ENCODE measurements at regions not wholly inside any gene's neighbourhood (a gene's known extent, or its start where the extent isn't known, plus 50 kb on each side); places are given as distances from the start of the nearest gene placed in this dataset.

DNA sequence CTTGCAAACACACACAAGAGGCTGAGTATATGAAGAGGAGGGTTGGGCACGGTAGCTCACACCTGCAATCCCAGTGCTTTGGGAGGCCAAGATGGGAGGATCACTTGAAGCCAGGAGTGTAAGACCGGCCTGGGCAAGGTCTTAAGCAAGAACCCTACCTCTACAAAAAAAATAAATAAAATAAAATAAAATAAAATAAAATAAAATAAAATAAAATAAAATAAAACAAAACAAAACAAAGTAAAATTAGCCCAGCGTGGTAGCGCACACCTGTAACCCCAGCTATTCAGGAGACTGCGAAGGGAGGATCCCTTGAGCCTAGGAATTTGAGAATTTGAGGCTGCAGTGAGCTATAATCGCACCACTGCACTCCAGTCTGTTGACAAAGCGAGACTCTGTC lies 337.9 kb downstream of the SHANK2 start:
- DNase-seq = no peak

DNA sequence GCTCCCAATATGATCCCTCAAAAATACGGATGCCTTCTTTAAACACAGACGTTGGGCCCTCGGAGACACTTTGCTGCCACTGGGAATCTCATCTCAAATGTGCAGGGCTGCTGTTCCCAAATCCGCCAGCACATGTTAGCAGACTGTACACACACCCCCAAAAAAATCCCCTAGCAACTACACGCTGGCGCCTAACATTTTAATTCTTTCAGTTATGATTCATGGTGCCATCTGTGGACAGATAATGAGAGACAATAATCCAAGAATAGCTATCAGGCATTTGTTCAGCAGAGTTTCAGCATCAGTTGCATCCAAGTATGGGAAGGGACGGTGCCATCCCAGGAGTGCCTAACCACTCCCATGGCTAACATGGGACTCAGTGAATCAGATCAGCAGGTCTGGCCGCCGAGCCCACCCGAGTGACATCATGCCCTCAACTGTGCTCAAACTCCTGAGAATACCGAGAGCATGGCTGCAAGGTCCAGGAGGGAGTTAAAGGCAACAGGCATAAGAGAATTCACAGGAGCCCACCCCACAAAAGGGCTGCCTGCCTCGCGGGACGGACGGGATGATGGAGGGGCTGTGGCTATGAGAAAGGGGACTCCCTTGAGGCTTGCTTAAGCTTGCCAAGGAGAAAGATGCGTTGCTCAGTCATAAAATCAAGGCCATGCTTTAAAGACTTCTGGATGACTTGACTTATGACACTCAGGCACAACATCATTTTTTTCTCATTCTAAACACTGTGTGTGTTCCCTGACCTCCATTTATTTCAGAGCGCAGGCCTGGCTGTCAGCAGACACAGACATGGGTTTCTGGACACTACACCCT lies 337.0 kb downstream of the SHANK2 start:
- DNase-seq = no peak

DNA sequence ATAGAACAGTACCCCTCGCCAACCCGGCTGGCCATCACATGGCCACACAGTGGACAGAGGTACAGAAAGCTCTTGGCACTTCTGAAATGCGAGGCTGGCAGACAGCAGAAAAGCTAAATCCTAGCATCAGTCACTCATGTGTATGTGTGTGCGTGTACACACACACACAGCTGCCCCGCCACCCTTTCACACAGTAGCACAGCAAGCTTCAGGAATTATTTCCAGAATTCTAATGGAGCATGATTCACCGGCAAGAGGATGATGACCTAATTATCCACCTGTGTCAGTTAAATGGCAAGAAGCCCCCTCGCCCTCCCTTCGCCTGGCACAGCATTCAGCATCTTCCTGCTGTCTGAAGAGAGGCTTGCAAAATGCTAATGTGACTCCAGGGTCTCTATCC lies 336.0 kb downstream of the SHANK2 start:
- no peak for DNase-seq

DNA sequence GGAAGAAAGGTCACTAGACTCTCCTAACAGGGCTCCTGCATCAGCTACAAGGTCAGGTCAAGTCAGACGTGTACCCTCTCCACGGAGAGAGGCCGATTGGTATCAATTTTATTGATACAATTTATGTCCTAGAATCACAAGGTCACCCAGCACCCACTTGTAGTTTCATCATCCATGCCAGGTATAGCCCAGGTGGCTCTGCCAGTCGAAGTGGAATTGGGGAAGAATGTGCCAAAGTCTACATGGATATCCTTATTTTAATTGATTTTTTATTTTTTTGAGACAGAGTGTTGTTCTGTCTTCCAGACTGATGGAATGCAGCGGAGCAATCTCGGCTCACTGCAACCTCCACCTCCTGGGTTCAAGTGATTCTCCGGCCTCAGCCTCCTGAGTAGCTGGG lies 334.1 kb downstream of the SHANK2 start:
- no peak for DNase-seq

DNA sequence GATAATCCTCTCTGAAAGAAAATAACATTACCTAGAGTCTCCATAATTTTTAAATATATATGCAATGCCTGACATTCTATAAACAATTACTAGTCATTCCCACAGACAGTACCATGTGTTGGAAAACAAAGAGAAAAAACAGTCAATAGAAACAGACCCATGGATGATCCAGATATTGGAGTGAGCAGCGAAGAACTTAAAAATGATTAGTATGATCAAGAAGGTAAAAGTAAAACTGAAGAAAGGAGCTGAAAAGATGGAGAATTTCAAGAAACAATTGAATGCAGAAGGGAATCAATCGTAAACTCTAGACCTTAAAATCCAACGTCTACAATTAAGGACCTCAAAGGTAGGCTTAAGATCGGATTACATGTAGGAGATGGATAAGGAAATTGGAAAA lies 330.6 kb downstream of the SHANK2 start:
- no peak for DNase-seq

DNA sequence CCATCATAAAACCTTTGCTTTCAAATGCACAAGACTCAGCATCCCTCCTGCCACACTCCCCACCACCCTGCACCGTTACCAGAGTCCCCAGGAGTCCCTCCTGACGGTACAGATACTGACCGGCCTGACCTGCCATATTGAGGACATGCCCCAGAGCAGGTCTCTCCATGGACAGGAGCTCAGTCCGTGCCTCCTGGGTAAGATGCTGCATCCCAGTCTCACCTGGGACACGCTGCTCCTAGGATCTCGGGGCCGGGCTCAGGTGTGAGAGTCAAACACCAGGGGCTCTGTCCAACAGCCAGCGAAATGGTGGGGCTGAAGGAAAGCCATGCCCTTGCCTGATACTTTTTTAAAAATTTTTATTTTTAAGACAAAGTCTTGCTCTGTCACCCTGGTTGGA lies 328.3 kb downstream of the SHANK2 start:
- no peak for DNase-seq

DNA sequence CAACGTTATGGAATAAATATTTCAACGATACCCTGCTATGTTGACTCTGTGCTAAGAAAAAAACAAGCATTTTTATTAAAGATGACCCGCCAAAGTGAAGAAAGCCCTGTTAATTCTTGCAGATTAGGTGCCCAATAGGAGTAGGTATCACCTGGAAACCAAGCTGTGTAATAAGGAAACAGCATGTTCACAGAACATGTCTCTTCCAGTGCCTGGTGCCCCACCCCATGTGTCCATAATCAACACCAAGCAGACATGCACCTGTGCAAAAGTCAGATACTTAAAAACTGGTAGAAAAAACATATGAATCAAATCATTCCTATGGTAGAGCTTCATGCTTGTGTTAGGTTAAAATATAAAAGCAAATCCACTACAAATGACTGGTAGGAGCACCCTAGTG lies 327.1 kb downstream of the SHANK2 start:
- no peak for DNase-seq

DNA sequence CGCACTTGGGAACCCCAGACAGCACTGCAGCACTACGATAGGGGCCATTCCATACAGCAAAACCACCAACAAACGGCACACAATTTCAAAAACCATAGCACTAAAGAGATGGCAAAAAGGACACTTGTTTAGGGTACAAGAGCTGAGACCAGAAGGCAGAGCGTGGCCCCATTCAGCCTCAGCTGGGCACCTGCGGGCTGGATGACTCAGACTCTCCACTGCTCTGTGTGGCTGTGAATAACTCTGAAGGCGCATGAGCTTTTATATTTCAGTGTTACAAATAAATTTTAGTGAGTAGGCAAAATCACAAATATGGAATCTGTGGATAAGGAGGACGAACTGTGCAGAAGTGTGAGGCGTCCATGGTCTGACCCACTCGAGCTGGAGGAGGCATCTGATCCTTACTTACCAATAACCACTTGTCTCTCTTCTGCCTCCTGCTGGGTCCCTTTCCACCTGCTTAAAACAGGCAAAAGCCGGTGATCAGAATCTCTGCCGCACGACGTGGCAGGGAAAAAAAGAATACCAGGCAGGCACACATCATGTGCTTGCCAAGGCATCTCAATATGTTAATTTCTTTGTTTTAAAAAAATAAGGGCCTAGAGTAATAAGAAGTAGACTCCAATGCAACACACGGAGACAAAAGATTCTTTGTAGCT lies 325.7 kb downstream of the SHANK2 start:
- no peak for DNase-seq

DNA sequence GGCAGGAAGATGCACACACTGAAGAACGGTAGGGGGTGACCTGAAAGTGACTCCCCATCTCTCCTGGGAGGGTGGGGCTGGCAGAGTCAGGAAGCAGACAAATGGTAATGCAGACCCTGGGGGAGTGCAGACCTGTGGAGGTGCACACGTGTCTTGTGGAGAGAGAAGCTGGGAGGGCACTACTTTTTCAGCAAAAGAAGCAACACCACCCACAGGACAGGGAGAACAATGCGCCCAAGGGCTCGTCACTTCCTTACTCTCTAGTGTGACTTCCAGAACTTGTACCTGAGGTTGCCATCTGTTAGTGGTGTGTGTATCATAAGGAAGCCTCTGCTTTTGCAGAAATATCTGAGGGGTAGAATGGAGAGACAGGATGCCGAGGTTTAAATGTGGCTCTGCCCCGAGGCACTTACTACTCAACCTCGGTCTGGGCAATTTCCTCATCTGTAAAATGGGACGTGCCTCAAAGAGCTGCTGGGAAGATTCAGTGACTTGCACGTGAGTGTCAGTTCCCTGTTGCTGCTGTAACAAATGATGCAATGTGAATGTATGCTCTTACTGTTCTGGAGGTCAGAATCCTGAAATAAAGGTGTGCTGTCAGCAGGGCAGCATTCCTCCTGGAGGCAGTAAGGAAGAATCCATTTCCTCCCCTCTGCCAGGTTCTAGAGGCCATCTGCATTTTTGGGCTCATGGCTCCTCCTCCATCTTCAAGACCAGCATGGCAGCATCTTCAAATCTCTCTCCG lies 323.4 kb downstream of the SHANK2 start:
- no peak for DNase-seq

DNA sequence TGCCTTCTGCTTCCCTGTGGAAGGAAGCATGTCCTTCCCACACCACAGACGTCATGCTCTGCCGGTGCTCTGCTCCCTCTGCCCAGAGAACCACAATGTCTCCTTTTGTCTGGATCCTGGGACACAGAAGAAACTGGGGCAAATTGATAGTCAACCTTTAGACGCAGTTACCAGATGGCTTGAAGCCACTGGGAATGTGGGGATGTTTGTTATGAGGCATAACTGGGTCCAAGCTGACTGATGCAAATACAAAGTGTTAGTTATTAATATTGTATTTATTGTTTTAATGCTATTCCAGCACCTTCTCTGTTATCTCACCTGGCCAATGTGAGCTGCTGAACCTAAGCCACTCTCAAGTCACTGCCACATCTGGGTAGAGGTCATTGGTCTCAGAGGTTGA lies 322.2 kb downstream of the SHANK2 start:
- DNase-seq = no peak

DNA sequence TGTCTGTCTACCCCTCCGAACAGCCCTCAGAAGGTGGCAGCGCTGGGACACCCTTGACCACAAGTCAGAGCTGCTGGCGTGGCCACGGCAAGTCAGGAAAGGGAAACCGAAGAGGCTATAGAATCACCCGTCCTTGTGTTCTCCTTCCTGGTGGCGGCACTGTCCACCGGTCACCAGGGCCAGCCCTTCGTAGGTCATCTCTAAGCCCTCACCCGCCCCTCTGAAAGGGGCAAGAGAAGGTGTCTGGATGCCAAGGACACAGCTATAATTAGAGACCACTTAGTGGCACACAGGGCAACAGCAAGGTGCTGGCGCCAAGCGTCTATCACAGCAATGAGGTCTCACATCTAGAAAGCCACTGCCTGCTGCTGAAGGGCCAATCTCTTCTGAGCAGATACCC lies 320.9 kb downstream of the SHANK2 start:
- no peak for DNase-seq

DNA sequence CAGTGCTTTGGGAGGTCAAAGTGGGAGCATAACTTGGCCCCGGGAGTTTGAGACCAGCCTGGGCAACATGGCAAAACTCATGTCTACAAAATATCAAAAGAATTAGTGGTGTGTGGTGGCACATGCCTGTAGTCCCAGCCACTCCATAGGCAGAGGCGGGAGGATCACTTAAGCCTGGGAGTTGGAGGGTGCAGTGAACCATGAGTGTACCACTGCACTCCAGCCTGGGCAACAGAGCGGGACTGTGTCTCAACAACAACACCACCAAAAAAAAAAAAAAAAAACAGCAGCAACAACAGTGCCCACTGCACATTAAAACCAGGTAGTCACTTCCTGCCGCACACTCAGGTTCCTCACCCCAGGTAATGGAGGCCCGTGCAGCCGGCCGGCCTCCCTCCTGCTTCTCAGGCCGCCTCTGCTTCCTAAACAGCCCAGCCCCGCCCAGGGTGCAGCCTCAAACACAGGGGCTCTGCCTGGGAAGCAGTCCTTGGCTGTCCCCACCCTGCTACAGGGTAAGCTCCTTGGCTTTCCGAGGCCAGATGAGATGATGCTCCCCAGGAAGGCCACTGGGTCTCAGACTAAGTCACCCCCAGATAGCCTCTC lies 318.3 kb downstream of the SHANK2 start:
- DNase-seq = no peak

DNA sequence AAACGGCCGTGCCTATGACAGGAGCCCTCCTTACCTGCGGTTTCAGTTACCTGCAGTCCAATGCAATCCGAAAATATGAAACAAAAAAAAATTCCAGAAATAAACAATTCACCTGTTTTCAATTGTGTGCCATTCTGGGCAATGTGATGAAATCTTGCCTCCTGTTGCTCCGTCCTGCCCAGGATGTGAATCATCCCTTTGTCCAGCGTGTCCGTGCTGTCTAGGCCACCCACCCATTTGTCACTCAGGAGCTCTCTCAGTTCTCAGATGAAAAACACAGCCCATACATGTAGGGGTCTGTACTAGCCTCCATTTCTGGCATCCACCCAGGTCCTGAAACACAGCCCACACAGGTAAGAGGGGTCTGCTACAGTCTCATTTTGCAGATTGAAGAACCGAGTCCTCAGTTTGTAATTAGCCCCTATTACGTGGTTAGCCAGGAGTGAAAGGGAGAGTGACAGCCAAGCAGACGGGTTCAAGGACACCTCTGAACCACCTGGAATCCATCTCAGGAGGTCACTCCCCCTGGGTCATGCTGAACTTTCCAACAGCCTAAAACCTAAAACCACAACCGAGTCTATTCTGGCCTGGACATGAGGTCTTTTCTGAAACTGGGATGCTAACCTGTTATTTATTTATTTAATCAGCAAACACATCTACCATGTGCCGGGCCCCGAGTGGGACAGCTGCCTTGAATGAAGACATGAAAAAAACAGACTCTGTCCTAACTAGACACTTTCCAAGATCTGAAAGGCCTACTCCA lies 317.2 kb downstream of the SHANK2 start:
- DNase-seq = no peak

DNA sequence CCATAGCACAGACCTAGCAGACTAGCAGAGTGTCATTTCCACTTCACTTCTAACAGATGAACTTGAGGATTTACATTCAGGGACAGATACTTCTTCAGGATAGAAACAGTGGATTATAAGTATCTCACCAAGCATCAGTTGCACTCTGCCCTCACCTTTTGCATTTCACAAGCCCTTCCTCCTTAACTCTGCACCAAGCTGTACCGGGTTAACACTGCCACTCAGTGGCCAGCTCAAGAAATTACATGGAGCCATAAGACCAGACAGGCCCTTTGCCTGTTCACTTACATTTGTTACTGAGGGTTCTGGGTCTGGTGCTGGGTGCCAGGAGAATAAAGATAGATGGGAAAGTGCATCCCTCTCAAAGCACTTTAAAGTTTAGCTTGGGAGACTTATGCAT lies 309.8 kb downstream of the SHANK2 start:
- DNase-seq = peak; percentile 3

DNA sequence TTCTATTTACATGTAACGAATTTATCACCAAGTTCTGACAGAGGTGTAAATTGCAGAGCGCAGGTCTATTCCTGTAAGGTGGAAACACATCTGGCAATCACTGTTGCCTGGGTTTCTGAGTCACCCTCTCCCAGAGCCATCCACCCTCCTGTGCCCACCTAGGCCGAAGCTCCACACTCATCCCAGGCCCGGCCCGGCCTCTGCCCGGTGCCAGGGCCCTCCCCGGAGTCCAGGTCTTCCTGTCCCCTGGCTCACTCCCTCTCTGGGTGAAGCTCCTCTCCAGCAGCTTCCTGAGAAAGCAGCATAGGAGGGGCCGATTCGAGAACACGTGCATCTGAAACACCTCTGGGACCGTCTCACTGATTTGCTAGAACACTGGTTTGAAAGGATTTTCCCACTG lies 308.2 kb downstream of the SHANK2 start:
- no peak for DNase-seq

DNA sequence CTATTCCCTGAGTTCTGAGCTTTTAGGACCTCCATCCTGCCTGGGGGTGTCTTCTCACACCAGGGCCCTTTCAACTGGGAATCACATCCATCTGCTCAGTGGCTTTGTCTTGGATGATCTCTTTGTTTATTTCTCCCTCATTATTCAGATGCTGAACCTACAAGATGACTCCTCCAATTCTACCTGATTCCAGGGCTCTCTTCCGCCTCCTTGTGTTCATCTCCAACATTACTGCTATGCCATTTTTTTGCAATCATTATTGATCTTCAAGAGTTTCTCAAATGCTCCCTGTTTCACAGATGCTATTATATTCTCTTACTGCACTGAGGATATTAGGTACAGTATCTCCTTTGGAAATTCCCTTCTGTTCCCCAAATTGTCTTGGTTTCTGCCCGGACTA lies 307.7 kb downstream of the SHANK2 start:
- peak; percentile 7 for DNase-seq

DNA sequence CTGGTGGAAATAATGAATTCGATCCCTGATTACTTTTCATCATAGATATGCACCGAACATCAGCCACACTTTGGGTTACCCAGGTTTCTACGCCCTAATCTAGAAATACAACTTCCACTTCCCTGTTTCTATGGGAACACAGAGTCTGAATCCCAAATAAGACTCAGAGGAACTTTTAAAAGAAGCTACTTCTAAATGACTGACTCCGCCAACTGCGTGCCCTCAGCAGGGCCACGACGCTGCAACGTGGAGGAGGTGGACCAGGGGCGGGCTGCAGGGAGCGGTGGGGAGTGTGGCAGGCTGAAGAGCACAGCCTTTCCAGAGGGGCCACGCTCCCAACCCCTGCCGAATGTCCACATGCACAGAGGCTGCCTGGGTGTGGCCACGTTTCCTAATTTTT lies 304.0 kb downstream of the SHANK2 start:
- DNase-seq = no peak

DNA sequence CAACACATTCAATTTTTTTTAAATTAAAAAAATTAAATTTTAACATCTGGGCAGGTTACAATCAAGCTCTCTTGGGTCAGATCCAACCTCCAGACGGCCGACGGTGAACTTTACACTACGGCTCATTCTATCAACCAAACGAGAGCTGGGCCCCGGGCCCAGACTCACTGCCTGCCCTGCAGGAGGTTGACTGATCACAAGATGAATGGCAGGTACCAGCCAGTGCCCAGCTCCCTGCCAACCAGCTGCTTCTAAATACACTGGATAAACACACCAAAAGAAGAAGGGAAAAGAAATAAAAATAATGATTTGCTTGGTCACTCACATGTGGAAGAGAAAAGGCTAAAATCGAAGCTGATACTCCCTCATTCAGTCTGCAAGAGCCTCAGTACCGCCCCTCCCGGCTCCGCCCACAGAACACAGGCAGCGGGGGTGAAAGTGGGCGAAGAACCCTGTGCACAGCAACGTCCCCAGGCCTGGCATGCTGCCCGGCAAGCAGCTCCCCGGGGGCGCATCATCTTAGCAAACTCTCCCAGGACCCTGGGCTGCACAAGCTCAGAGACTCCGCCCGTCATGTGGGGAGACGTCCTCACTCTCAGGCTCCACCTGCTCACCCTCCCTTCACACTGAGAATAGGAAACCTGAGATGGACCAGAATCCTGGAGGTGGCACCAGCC lies 303.4 kb downstream of the SHANK2 start:
- no peak for DNase-seq

DNA sequence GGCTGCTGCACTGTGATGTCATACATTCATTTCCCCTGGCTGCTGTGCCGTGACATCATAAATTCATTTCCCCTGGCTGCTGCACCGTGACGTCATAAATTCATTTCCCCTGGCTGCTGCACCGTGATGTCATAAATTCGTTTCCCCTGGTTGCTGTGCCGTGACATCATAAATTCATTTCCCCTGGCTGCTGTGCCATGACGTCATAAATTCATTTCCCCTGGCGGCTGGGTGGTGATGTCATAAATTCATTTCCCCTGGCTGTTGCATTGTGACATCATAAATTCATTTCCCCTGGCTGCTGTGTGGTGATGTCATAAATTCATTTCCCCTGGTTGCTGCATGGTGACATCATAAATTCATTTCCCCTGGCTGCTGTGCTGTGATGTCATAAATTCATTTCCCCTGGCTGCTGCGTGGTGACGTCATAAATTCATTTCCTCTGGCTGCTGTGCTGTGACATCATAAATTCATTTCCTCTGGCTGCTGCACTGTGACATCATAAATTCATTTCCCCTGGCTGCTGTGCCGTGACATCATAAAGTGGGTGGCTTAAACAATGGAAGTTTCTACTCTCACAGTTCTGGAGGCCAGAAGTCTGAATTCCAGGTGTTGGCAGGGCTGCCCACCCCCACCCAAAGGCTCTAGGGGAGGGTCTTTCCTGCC lies 301.1 kb downstream of the SHANK2 start:
- no peak for DNase-seq

DNA sequence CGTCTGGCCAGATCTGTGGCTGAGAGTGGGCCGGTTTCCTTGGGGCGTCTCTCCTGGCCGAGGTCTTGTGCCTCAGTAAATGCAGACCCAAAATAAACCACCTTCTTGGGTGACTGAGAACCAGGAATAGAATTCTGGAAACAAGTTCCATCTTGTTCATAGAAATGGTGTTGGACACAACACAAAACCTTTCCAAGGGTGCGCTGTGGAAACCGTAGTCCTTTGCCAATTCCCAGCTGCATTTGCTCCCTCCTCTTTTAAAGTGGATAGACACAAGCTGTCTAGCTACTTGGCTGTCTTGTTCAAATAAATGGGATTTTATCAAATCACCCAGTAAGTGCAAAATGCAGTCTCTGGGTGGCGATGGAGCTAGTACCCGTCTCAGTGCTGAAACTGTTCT lies 300.2 kb downstream of the SHANK2 start:
- DNase-seq = no peak

DNA sequence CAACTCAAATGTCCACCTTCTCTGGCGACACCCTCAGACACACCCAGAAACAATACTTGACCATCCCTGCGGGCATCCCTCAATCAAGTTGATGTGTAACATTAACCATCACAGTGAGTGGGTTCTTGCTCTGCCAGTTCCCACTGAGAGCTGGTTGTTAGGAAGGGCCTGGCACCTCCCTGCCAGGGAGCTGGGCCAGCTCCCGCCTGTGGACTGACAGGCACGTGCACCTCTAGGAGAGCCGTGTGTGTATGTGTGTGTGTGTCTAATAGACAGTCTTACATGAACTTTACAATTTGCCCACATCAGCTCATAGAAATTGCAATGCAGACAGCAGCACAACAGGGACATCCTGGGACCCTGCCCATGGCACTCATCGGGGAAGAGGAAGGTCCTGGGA lies 298.7 kb downstream of the SHANK2 start:
- DNase-seq = no peak

DNA sequence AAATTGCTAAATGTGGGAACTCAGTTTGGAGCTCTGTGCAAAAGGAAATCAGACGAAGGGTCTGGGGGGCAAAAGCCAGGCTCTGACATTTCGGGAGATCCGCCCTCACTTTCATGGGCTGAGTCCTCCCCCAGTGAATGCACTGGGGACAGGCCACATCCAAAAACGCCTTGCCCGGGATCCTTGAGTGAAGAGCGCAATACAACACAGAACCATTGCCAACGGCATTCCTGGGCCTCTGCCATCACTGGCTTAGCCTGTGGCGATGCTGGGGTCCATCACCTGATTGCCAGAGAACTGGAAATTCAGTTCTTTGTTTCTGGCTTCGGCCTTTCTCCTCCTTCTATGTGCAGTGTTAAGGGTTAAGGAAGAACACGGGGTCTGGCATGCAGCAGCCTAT lies 297.9 kb downstream of the SHANK2 start:
- no peak for DNase-seq

Data from NCI-H82 (cell line).